Esophagus (tissue), 2 donors: ENCODE measurements at regions not wholly inside any gene's neighbourhood (a gene's known extent, or its start where the extent isn't known, plus 50 kb on each side); places are given as distances from the start of the nearest gene placed in this dataset.

Experiments
- H3K27ac ChIP-seq, 2 donors: one replicate each; pipeline ENCODE4 v1.5.1; 2013; ENCODE audit warnings: low read depth in 2 of 2, mild to moderate bottlenecking in 2 of 2, inconsistent platforms in 1 of 2, low read length in 1 of 2, moderate library complexity in 1 of 2
- H3K27me3 ChIP-seq, 2 donors: one replicate each; pipeline ENCODE4 v1.6.1; 2013; ENCODE audit warnings: low read length in 2 of 2, control low read depth in 1 of 2, mild to moderate bottlenecking in 1 of 2; ENCODE audit not compliant: insufficient read depth in 2 of 2, control insufficient read depth in 1 of 2
- H3K36me3 ChIP-seq, 2 donors: one replicate each; pipeline ENCODE4 v1.6.1; 2013; ENCODE audit warnings: low read length in 1 of 2; ENCODE audit not compliant: control insufficient read depth in 2 of 2, insufficient read depth in 2 of 2
- H3K4me1 ChIP-seq, 2 donors: one replicate each; pipeline ENCODE4 v1.6.1; 2013; ENCODE audit warnings: low read length in 1 of 2; ENCODE audit not compliant: control insufficient read depth in 2 of 2, insufficient read depth in 2 of 2
- H3K4me3 ChIP-seq, 2 donors: one replicate each; pipeline ENCODE4 v1.5.1; 2013; ENCODE audit warnings: low read length in 2 of 2, mild to moderate bottlenecking in 2 of 2, low read depth in 1 of 2, moderate library complexity in 1 of 2
- H3K9me3 ChIP-seq, 2 donors: one replicate each; pipeline ENCODE4 v1.6.1; 2013; ENCODE audit warnings: mild to moderate bottlenecking in 2 of 2, low read depth in 1 of 2, low read length in 1 of 2, moderate library complexity in 1 of 2; ENCODE audit not compliant: control insufficient read depth in 2 of 2, insufficient read depth in 1 of 2
- WGBS, 2 donors: extraction: QIAGEN DNeasy Blood & Tissue Kit; methylation state at CpG; one replicate each; pipeline ENCODE4 v1.1.7; 2013; 5-methylcytosine and 5-hydroxymethylcytosine counted together
- donor health status: healthy with polysubstance abuse.
- donor health status: Bipolar disorder and iron deficiency.

GRCh38 chr4:177080388-177080787 is 229.3 kb upstream of the NEIL3 start:
- 71 to 72% methylated on average over 5 of the region's 5 CpGs for WGBS, 2 donors

GRCh38 chr4:177087060-177087459 is 222.6 kb upstream of the NEIL3 start:
- H3K4me3 ChIP-seq, result no peak overlapping the region
- 85 to 91% methylated on average over 4 of the region's 4 CpGs for WGBS, 2 donors

More at GRCh38 chr4:177080388-177080787, 229.3 kb upstream of the NEIL3 start:
- Histone ChIP-seq H3K4me3 (no peak overlapping the region), H3K36me3 (no peaks in the 10 kb centered on the region), H3K27me3 (no peaks in the 10 kb centered on the region), H3K9me3 (no peaks in the 10 kb centered on the region), H3K27ac (no peak overlapping the region), H3K4me1 (no peaks in the 10 kb centered on the region)

GRCh38 chr4:177087499-177087898 is 222.2 kb upstream of the NEIL3 start:
- 66 to 71% methylated on average over 2 of the region's 2 CpGs for WGBS, 2 donors
- no peak overlapping the region for H3K27ac ChIP-seq
- no peaks in the 10 kb centered on the region for H3K4me1 ChIP-seq
- H3K36me3 ChIP-seq, result no peaks in the 10 kb centered on the region
- H3K9me3 ChIP-seq, result no peaks in the 10 kb centered on the region
- no peaks in the 10 kb centered on the region for H3K27me3 ChIP-seq
- no peak overlapping the region for H3K4me3 ChIP-seq

More at GRCh38 chr4:177087060-177087459, 222.6 kb upstream of the NEIL3 start:
- Histone ChIP-seq H3K4me1 (no peaks in the 10 kb centered on the region), H3K27me3 (no peaks in the 10 kb centered on the region), H3K36me3 (no peaks in the 10 kb centered on the region), H3K9me3 (no peaks in the 10 kb centered on the region), H3K27ac (no peak overlapping the region)

GRCh38 chr4:177091515-177091914 is 218.2 kb upstream of the NEIL3 start:
- Histone ChIP-seq H3K4me3 (no peak overlapping the region), H3K9me3 (no peaks in the 10 kb centered on the region), H3K27ac (no peak overlapping the region), H3K4me1 (no peaks in the 10 kb centered on the region), H3K27me3 (no peaks in the 10 kb centered on the region), H3K36me3 (no peaks in the 10 kb centered on the region)

- no peaks in the 10 kb centered on the region for H3K4me1 ChIP-seq
- H3K9me3 ChIP-seq, result no peaks in the 10 kb centered on the region
- WGBS, 2 donors, result 64 to 73% methylated on average over 2 of the region's 2 CpGs
These were observed 216.9 kb upstream of the NEIL3 start for GRCh38 chr4:177092807-177093206.

DNA sequence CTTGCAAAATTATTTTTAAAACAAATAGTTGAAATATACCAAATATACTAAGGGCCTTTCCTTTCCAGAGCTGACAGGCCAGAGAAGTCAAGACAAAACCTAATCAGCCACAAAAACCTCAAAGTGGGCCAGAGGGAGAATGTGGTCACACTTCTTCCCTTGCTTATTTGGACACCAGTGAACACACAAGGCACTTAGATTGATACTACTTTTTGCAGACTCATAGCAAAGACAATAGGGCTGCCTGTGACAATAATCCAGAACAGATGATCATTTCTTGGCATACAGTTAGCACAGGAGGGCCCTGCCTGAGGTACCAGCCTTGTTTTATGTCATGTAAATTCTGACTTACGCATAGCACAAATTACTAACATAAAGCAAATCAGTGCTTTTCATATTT is 215.7 kb upstream of the NEIL3 start:
- no peaks in the 10 kb centered on the region for H3K9me3 ChIP-seq
- H3K27ac ChIP-seq, result no peak overlapping the region
- no peaks in the 10 kb centered on the region for H3K27me3 ChIP-seq
- H3K36me3 ChIP-seq, result no peaks in the 10 kb centered on the region
- 90 to 92% methylated on average over 1 of the region's 1 CpG for WGBS, 2 donors
- no peaks in the 10 kb centered on the region for H3K4me1 ChIP-seq
- no peak overlapping the region for H3K4me3 ChIP-seq

More at GRCh38 chr4:177092807-177093206, 216.9 kb upstream of the NEIL3 start:
- Histone ChIP-seq H3K27ac (no peak overlapping the region), H3K4me3 (no peak overlapping the region), H3K36me3 (no peaks in the 10 kb centered on the region), H3K27me3 (no peaks in the 10 kb centered on the region)

DNA sequence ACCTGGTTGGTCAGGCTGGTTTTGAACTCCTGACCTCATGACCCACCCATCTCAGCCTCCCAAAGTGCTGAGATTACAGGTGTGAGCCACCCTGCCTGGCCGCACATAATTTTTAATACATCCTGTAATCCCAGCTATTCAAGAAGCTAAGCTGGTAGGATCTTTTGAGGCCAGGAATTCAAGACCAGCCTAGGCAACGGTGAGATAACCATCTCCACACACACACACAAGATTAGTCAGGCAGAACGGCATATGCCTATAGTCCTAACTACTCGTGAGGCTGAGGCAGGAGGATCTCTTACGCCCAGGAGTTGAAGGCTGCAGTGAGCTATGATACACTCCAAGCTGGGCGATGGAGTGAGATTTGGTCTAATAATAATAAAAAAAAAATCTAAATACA is 212.4 kb upstream of the NEIL3 start:
- Histone ChIP-seq H3K4me3 (no peak overlapping the region), H3K27ac (no peak overlapping the region), H3K4me1 (no peaks in the 10 kb centered on the region), H3K9me3 (no peaks in the 10 kb centered on the region), H3K36me3 (no peaks in the 10 kb centered on the region), H3K27me3 (no peaks in the 10 kb centered on the region)
- 82 to 87% methylated on average over 6 of the region's 6 CpGs for WGBS, 2 donors

GRCh38 chr4:177099211-177099610 is 210.5 kb upstream of the NEIL3 start:
- Histone ChIP-seq H3K4me1 (no peaks in the 10 kb centered on the region), H3K4me3 (no peak overlapping the region), H3K27me3 (no peaks in the 10 kb centered on the region), H3K9me3 (no peaks in the 10 kb centered on the region), H3K27ac (no peak overlapping the region), H3K36me3 (no peaks in the 10 kb centered on the region)
- WGBS, 2 donors, result 92 to 94% methylated on average over 6 of the region's 6 CpGs

- Histone ChIP-seq H3K27ac (no peak overlapping the region), H3K27me3 (no peaks in the 10 kb centered on the region), H3K4me3 (no peak overlapping the region), H3K9me3 (no peaks in the 10 kb centered on the region), H3K4me1 (no peaks in the 10 kb centered on the region), H3K36me3 (no peaks in the 10 kb centered on the region)
- WGBS, 2 donors, result 90 to 95% methylated on average over 3 of the region's 3 CpGs
These were observed 209.4 kb upstream of the NEIL3 start for GRCh38 chr4:177100307-177100706.

DNA sequence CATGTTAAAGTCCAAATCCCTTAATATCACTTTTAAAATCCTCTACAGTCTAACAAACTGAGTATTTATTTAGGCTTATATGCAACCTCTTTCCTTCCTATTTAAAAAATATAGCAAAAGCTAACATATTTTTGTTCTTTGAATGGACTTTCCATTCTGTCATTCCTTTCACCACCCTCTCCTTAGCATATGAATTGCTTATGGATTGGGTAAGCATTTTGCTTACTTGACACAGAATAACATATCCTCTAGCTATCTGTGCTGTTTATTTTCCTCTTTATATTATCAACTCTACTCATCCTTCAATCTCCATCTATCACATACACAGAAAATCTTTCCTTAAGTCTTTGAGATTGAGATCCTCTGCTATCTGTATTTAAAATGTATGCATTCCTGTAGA is 206.1 kb upstream of the NEIL3 start:
- H3K4me1 ChIP-seq, result no peaks in the 10 kb centered on the region
- no peak overlapping the region for H3K27ac ChIP-seq
- no peaks in the 10 kb centered on the region for H3K36me3 ChIP-seq
- H3K9me3 ChIP-seq, result no peaks in the 10 kb centered on the region
- H3K27me3 ChIP-seq, result no peaks in the 10 kb centered on the region
- H3K4me3 ChIP-seq, result no peak overlapping the region
